Progenitor cell of endocrine pancreas (in vitro differentiated cells): ENCODE measurements at regions not wholly inside any gene's neighbourhood (a gene's known extent, or its start where the extent isn't known, plus 50 kb on each side); places are given as distances from the start of the nearest gene placed in this dataset.
"Not testable (repeated sequence)": the region's sequence is repeated elsewhere in the genome, so short reads cannot be mapped to it uniquely, and the experiment has no call there.

Source experiments
- DNase-seq: peaks from one replicate; pipeline ENCODE4 v3.0.0; 2021; ENCODE audit warnings: low spot score; ENCODE audit not compliant: unreplicated experiment
- H3K27ac Mint-ChIP-seq: 2 replicates; pipeline ENCODE4 v1.8.0; 2021; ENCODE audit warnings: mild to moderate bottlenecking, moderate library complexity, mixed read lengths
- H3K27me3 Mint-ChIP-seq: 2 replicates; pipeline ENCODE4 v1.8.0; 2021; ENCODE audit warnings: mixed read lengths
- H3K36me3 Mint-ChIP-seq: 2 replicates; pipeline ENCODE4 v1.8.0; 2022; ENCODE audit warnings: mixed read lengths; ENCODE audit not compliant: insufficient read depth
- H3K4me1 Mint-ChIP-seq: 2 replicates; pipeline ENCODE4 v1.8.0; 2021; ENCODE audit warnings: low read depth, mixed read lengths
- H3K4me3 Mint-ChIP-seq: 2 replicates; pipeline ENCODE4 v1.8.0; 2021; ENCODE audit warnings: low read depth, mild to moderate bottlenecking, moderate library complexity, mixed read lengths
- H3K9me3 Mint-ChIP-seq: 2 replicates; pipeline ENCODE4 v1.8.0; 2021; ENCODE audit warnings: low read depth, mixed read lengths
- TF ChIP-seq, protein P1 (sequence below): fragments of 200-600 bp; sonication (generic); IDR thresholded peaks from one replicate; pipeline ENCODE4 v1.5.0; 2021; ENCODE audit warnings: antibody characterized with exemption, mild to moderate bottlenecking; ENCODE audit not compliant: unreplicated experiment

DNA sequence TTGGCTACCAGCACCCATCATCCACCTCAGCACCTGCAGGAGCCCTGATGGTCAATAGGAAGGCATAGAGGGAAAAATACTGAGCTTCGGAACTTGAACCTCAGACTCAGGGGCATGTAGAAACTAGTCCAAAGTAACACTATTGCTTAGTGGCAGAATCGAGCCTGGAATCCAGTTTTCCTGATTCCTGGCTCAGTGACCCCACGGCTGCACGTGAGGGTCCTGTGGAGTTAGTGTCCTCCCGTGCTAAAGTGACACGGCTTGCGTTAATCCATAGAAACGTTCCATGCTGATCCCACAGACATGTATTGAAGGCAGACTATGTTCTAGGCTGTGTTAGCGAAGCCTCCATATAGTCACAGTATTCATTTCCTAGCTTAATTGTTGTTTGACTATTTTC is 747.0 kb upstream of the TPTE start:
- no peaks in the 10 kb centered on the region for H3K27me3 Mint-ChIP-seq

DNA sequence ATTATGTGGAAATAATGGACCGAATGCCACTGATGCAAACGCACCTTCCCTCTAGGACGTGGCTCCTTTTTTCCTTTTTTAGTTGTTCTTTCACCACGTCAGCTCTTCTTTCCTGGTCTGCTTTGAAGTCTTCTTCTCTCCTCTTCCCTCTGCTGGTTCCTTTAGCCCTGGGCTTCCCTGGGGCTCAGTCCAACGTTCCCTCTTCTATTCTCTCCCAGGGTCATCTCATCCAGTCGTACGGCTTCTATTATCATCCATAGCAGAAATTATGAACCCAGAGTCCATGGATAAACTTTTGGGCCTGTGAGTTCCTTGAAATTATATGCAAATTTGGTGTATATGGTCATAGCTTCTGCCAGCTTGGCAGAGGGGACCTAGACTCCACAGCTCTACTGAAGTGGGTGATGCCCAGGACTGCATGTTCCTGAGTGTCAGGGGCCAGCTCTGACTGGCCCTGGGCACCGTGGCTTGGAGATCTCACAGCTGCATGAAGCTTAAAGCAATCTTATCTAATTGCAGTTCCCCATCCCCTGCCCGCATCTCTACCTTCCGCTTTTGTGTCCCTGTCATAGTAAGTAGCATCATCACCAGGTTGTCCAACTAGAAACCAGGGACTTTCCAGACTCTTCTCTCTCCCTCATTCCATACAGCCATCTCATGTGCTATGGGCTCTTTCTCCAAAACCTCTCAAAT is 746.3 kb upstream of the TPTE start:
- not testable (repeated sequence) for DNase-seq, H3K27me3 Mint-ChIP-seq, H3K4me3 Mint-ChIP-seq, H3K4me1 Mint-ChIP-seq, H3K27ac Mint-ChIP-seq
- H3K36me3 Mint-ChIP-seq: peaks cover 13% of the 10 kb centered on the region
- H3K9me3 Mint-ChIP-seq: peaks cover 52% of the 10 kb centered on the region

More for the DNA sequence above, 747.0 kb upstream of the TPTE start:
- Mint-ChIP-seq H3K27ac (no peak overlapping the region), H3K4me3 (no peak overlapping the region), H3K9me3 (peaks cover 48% of the 10 kb centered on the region), H3K36me3 (peaks cover 13% of the 10 kb centered on the region), H3K4me1 (no peaks in the 10 kb centered on the region)
- TF ChIP-seq, protein P1, sequence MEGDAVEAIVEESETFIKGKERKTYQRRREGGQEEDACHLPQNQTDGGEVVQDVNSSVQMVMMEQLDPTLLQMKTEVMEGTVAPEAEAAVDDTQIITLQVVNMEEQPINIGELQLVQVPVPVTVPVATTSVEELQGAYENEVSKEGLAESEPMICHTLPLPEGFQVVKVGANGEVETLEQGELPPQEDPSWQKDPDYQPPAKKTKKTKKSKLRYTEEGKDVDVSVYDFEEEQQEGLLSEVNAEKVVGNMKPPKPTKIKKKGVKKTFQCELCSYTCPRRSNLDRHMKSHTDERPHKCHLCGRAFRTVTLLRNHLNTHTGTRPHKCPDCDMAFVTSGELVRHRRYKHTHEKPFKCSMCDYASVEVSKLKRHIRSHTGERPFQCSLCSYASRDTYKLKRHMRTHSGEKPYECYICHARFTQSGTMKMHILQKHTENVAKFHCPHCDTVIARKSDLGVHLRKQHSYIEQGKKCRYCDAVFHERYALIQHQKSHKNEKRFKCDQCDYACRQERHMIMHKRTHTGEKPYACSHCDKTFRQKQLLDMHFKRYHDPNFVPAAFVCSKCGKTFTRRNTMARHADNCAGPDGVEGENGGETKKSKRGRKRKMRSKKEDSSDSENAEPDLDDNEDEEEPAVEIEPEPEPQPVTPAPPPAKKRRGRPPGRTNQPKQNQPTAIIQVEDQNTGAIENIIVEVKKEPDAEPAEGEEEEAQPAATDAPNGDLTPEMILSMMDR: no peak
- no peak for DNase-seq

DNA sequence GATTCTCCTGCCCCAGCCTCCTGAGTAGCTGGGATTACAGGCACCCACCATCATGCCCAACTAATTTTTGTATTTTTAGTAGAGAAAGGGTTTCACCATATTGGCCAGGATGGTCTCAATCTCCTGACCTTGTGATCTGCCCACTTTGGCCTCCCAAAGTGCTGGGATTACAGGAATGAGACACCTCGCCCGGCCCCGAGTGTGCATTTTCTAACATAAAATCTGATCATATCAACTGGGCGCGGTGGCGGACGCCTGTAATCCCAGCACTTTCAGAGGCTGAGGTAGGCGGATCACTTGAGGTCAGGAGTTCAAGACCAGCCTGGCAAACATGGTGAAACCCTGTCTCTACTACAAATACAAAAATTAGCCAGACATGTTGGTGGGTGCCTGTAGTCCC is 745.5 kb upstream of the TPTE start:
- H3K27ac Mint-ChIP-seq, H3K4me1 Mint-ChIP-seq, DNase-seq, H3K4me3 Mint-ChIP-seq, H3K27me3 Mint-ChIP-seq: not testable (repeated sequence)
- H3K9me3 Mint-ChIP-seq: peaks cover 60% of the 10 kb centered on the region
- peaks cover 13% of the 10 kb centered on the region for H3K36me3 Mint-ChIP-seq

DNA sequence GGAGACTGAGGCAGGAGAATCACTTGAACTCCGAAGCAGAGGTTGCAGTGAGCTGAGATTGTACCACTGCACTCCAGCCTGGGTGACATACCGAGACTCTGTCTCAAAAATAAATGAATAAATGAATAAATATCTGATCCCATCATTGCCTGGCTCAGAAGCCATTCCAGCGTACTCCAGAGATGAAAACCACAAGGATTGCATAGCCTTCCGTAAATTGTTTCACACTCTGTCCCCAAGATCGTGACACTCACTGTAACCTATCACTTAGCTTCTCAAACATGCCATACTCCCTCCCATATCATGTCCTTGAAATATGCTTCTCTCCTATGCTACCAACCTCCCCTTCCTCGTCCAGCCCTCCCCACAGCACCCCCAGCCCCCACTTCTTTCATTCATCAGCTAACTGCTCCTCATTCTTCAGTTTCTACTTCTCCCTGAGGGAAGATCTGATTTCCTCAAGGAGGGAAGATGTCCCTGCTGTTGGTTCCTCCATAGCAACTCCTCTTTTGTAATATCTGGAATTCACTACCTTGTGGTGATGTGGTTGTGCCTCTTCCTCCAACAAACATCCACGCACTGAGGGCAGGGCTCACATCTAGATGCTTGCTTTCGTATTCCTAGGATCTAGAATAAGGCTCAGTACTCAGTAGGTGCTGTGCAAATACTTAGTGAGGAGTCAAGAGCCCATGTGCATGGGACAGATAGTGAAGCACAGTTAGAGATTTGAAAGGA is 744.9 kb upstream of the TPTE start:
- DNase-seq, H3K4me3 Mint-ChIP-seq, H3K27ac Mint-ChIP-seq, H3K4me1 Mint-ChIP-seq, H3K27me3 Mint-ChIP-seq: not testable (repeated sequence)
- Mint-ChIP-seq H3K9me3 (peaks cover 64% of the 10 kb centered on the region), H3K36me3 (peaks cover 13% of the 10 kb centered on the region)

DNA sequence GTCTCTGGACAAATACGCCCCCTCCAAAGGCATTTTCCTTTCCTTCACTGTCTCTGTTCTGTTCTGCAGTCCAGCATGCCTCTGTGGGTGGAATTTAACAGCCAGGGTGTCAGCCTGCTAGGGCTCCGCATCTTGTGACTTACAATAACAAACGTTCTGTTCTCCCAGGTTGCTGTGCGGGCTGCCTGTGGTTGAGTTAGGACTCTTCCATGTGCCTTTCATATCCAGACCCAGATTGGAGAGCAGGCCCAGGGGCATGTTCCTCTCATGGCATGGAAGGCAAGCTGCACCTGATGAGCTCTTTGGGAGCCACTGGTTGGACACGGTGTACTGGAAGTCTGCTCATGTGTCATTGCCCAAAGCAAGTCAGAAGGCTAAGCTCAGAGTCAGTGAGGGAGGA is 742.8 kb upstream of the TPTE start:
- Mint-ChIP-seq H3K9me3 (peaks cover 83% of the 10 kb centered on the region), H3K36me3 (peaks cover 13% of the 10 kb centered on the region)
- H3K27ac Mint-ChIP-seq, H3K27me3 Mint-ChIP-seq, H3K4me3 Mint-ChIP-seq, DNase-seq, H3K4me1 Mint-ChIP-seq: not testable (repeated sequence)

DNA sequence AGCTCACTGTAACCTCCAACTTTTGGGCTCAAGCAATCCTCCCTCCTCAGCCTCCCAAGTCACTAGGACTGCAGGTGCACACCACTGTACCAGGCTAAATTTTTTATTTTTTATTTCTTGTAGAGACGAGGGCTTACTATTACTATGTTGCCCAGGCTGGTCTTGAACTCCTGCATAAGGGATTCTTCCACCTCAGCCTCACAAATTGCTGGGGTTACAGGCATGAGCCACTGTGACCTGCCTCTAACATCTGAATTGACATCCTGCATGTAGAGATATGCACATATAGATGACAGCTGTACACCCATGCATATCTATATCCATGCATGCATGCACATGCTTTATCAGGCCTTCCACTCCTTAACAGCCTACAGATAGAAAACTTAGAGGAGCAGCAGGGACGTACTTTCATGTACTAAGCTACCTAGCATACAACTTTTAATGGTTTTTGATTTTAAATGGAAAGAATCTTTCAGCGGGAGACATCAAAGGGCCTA is 740.9 kb upstream of the TPTE start:
- Mint-ChIP-seq H3K27ac (no peak overlapping the region), H3K4me1 (no peaks in the 10 kb centered on the region), H3K36me3 (peaks cover 12% of the 10 kb centered on the region), H3K9me3 (peaks cover 75% of the 10 kb centered on the region), H3K4me3 (no peak overlapping the region), H3K27me3 (no peaks in the 10 kb centered on the region)
- TF ChIP-seq, protein P1: no peak
- no peak for DNase-seq

DNA sequence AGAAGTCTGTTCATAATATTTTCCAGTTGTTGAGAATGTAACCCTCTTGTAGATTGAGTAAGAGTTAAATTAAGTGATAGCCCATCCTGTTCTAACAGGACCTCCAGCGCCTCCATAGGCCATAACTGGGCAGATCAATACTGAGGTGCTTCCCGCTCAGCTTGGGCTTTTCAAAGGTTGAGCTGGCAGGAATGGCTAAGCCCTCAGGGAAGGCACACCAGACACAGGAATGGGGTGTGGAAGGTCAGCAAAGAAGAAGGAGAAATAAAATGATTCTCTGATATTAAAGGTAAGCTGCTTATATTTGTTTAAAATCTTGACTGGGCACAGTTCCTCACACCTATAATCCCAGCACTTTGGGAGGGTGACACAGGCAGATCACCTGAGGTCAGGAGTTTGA is 737.8 kb upstream of the TPTE start:
- H3K4me3 Mint-ChIP-seq, H3K4me1 Mint-ChIP-seq, H3K27me3 Mint-ChIP-seq, DNase-seq, H3K27ac Mint-ChIP-seq, H3K36me3 Mint-ChIP-seq: not testable (repeated sequence)
- H3K9me3 Mint-ChIP-seq: peaks cover 78% of the 10 kb centered on the region

DNA sequence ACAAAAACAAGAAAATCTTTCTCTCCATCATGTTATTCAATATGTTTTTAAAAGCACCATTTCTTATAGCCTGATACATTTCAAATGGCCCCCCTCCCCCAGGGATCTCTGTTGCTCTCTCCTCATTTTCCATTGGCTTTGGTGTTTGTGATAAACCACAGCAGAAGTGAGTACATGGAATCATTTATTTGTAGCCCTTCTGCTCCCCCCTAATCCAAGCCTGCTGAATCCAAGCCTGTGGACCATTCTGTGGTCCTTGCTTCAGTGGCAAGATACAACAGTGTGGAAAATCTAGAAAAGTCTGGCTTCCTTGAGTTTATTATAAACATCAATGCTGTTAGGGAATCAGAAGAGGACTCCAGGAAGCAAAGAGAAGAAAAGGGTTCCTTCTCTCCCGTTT is 737.2 kb upstream of the TPTE start:
- not testable (repeated sequence) for H3K4me1 Mint-ChIP-seq, H3K27me3 Mint-ChIP-seq, H3K27ac Mint-ChIP-seq, DNase-seq, H3K4me3 Mint-ChIP-seq, H3K36me3 Mint-ChIP-seq
- peaks cover 80% of the 10 kb centered on the region for H3K9me3 Mint-ChIP-seq

DNA sequence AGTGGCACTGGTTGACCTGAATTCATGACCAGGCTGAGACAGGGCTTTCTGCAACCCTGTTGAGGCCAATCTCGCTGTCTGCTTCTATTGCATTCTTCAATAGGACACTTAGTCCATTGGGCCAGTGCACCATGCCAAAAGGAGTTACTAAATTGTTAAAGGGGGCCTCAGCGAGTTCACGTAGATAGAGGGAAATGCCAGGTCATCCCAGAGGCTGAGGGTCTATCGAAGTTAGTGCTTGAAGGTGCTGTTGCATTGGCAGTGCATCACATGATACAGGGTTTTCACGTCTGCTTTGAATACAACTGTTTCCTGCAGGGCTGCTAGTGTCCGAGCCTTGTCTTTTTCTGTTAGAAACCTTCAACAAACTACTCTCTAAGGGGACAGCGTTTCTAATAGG is 735.3 kb upstream of the TPTE start:
- H3K4me1 Mint-ChIP-seq, H3K36me3 Mint-ChIP-seq, H3K27ac Mint-ChIP-seq, DNase-seq, H3K4me3 Mint-ChIP-seq, H3K27me3 Mint-ChIP-seq: not testable (repeated sequence)
- peaks cover 79% of the 10 kb centered on the region for H3K9me3 Mint-ChIP-seq

DNA sequence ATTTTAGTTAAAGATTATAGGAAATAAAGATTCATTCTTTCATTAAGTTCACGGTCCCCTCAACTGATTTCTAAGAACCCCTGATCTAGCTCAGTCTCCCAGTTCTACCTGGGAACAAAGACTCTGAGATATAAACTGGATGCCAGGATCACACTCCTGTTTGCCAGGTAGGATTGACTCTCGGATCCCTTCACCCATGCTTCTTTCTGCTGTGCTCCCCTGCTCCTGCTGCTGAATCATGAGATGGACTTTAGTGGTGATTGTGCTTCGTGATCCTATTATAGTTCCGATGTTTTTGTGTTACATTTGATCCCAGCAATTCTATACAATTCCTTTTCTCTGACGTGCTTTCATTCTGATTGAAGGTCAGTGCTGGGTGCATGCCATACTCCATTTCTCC is 733.1 kb upstream of the TPTE start:
- not testable (repeated sequence) for H3K27ac Mint-ChIP-seq, H3K4me1 Mint-ChIP-seq, H3K27me3 Mint-ChIP-seq, H3K4me3 Mint-ChIP-seq, DNase-seq, H3K36me3 Mint-ChIP-seq
- peaks cover 79% of the 10 kb centered on the region for H3K9me3 Mint-ChIP-seq

DNA sequence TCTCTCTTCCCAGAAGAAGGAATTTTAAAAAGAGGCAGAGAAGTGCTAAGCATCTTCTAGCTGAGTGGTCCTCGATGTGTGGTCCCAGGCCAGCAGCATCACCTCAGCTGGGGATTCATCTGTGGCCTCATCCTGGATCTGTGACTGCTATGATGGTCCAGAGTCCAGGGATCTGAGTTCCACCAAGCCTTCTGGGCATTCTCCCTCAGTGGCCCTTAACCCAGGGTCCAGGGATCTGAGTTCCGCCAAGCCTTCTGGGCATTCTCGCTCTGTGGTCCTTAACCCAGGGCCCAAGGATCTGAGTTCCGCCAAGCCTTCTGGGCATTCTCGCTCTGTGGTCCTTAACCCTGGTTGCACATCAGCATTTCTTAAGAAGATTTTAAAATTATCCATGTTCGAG is 731.0 kb upstream of the TPTE start:
- DNase-seq, H3K27me3 Mint-ChIP-seq, H3K4me3 Mint-ChIP-seq, H3K4me1 Mint-ChIP-seq, H3K27ac Mint-ChIP-seq: not testable (repeated sequence)
- peaks cover 11% of the 10 kb centered on the region for H3K36me3 Mint-ChIP-seq
- peaks cover 83% of the 10 kb centered on the region for H3K9me3 Mint-ChIP-seq
